HCT116 (cell line): ENCODE measurements at regions not wholly inside any gene's neighbourhood (a gene's known extent, or its start where the extent isn't known, plus 50 kb on each side); places are given as distances from the start of the nearest gene placed in this dataset.

Experiments used
- EZH2phosphoT487 ChIP-seq: fragments of 200-600 bp; IDR thresholded peaks from 2 replicates; pipeline ENCODE4 v1.6.1; 2018; ENCODE audit warnings: antibody characterized with exemption, borderline replicate concordance
- POLR2A ChIP-seq: IDR thresholded peaks from 2 replicates; pipeline ENCODE4 v1.7.0; 2011; ENCODE audit warnings: borderline replicate concordance; ENCODE audit not compliant: insufficient read depth, insufficient read length; ENCODE audit errors: extremely low read depth
- SIN3A ChIP-seq: IDR thresholded peaks from 2 replicates; pipeline ENCODE4 v1.6.1; 2012; ENCODE audit warnings: low read depth

DNA sequence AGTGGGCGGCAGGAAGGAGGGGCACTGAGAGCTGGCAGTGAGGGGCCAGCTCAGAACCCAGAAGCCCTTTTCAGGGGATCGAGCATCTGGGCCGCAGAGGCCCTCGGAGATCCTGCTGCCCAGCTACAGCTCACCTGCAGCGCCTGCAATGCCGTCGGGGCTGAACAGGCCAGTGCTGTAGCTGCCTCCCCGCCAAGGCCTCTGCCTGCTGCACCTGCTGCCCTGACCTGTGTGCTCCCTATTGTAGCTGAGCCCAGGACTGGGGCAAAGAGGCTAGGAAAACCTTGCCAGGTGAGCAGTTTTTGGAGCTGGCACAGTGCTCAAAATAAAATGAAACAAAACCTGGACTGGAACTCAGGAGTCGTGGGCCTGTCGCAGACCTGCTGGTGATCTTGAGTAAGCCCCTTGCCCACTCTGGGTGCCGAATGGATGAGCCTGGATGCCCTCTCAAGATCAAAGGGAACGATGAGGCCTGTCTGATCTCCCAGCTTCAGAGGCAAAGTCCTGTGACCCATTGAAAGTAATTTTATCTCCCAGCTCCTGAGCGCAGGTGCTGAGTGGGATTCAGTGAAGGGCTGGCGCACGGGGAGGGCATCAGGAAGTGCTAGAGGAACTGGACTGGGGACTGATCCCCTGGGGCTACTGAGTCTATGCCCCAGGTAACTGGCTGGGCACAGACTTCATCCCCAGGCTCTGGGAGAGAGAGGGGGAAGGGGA, 154.6 kb downstream of the FOXD2 start:
- TF ChIP-seq POLR2A, result no peak
- TF ChIP-seq EZH2phosphoT487, result no peak
- TF ChIP-seq SIN3A, result no peak
